ENCODE measurements at regions not wholly inside any gene's neighbourhood (a gene's known extent, or its start where the extent isn't known, plus 50 kb on each side); places are given as distances from the start of the nearest gene placed in this dataset.

GRCh38 chr18:22006458-22006857 is 162.9 kb upstream of the GATA6 start:
- H3K4me3 ChIP-seq (ENCODE audit: low read depth, low read length), result no peak overlapping the region
- no peak for DNase-seq (ENCODE audit: low read depth)
- no peak for TF ChIP-seq CTCF (IDR thresholded peaks at IDR 0.05; ENCODE audit: insufficient read depth, low read depth, low read length, missing control alignments)

GRCh38 chr18:22009242-22009641 is 160.1 kb upstream of the GATA6 start:
- no peak for TF ChIP-seq CTCF (IDR thresholded peaks at IDR 0.05; ENCODE audit: insufficient read depth, low read depth, low read length, missing control alignments)
- no peak for DNase-seq (ENCODE audit: low read depth)
- no peak overlapping the region for H3K4me3 ChIP-seq (ENCODE audit: low read depth, low read length)

DNA sequence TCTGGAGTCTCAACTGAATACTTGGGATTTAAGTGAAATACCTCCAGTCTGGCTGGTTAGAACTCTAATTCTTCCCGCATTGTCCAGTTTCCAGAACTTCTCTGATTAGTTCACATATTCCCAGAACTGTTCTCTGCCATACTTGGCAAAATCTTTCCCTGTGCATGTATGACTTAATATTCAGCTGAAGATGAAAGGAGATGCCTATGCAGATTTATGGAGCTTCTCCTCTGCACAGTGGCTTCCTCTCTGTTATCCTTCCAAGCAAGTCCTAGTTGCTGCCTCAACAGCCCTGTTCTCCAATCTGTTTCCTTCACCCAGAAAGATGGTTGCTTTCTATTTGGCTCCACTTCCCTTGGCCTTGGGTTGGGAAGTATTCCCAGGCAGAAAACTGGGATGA is 155.4 kb upstream of the GATA6 start:
- no peak for DNase-seq (ENCODE audit: low read depth)
- TF ChIP-seq CTCF (IDR thresholded peaks at IDR 0.05; ENCODE audit: insufficient read depth, low read depth, low read length, missing control alignments), result no peak
- H3K4me3 ChIP-seq (ENCODE audit: low read depth, low read length), result no peak overlapping the region

- no peak for DNase-seq (ENCODE audit: low read depth)
- TF ChIP-seq CTCF (IDR thresholded peaks at IDR 0.05; ENCODE audit: insufficient read depth, low read depth, low read length, missing control alignments), result no peak
- H3K4me3 ChIP-seq (ENCODE audit: low read depth, low read length), result no peak overlapping the region
Observed at GRCh38 chr18:22015156-22015555, 154.2 kb upstream of the GATA6 start.

DNA sequence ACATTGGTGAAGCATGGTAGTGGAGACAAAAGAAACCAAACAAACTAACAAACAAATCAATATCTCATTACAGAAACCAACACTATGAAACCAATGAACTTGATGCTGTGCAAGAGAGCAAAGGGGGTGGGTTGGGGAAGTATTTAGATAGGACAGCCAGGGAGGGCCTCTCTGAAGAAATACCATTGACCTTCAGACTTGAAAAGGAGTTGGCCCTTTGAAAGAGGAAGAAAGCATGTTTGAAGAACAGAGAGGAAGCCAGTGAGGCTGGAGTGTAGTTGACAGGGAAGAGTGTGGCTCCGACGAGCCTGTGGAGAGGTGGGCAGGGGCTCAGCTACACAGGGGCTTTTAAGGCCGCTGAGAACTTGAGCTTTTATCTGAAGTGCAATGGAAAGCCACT is 151.0 kb upstream of the GATA6 start:
- no peak for DNase-seq (ENCODE audit: low read depth)
- no peak for TF ChIP-seq CTCF (IDR thresholded peaks at IDR 0.05; ENCODE audit: insufficient read depth, low read depth, low read length, missing control alignments)
- H3K4me3 ChIP-seq (ENCODE audit: low read depth, low read length), result no peak overlapping the region

DNA sequence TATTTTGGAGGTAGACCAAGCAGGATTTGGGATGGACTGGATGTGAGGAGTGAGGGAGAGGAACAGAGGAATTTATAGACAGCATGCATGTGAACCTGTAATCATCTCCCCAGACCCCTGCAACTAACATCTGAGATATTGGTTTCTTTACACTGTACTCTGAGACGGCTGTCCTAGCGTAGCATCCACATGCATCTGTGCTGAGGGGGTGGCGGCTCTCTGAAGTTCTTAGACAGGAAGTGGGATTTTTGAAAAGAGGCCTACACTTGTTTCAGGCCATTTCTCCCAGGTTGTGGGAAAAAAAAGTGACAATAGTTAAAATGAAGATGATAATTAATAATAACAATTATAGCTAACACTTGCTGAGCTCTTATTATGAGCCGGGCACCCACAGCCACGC is 150.2 kb upstream of the GATA6 start:
- H3K4me3 ChIP-seq (ENCODE audit: low read depth, low read length), result no peak overlapping the region
- DNase-seq (ENCODE audit: low read depth), result peak; percentile 6
- no peak for TF ChIP-seq CTCF (IDR thresholded peaks at IDR 0.05; ENCODE audit: insufficient read depth, low read depth, low read length, missing control alignments)

GRCh38 chr18:22020127-22020866 is 149.1 kb upstream of the GATA6 start:
- H3K4me3 ChIP-seq (ENCODE audit: low read depth, low read length), result no peak overlapping the region
- no peak for DNase-seq (ENCODE audit: low read depth)
- TF ChIP-seq CTCF (IDR thresholded peaks at IDR 0.05; ENCODE audit: insufficient read depth, low read depth, low read length, missing control alignments), result no peak

Measured in GM12865 (cell line).